NCI-H460 (cell line): ENCODE measurements at regions not wholly inside any gene's neighbourhood (a gene's known extent, or its start where the extent isn't known, plus 50 kb on each side); places are given as distances from the start of the nearest gene placed in this dataset.
"Not testable (repeated sequence)": the region's sequence is repeated elsewhere in the genome, so short reads cannot be mapped to it uniquely, and the experiment has no call there.

ENCODE experiments used
- DNase-seq: peaks from one replicate; pipeline ENCODE4 v3.0.0-alpha.2; 2016; ENCODE audit warnings: low read depth; ENCODE audit errors: extremely low read depth

DNA sequence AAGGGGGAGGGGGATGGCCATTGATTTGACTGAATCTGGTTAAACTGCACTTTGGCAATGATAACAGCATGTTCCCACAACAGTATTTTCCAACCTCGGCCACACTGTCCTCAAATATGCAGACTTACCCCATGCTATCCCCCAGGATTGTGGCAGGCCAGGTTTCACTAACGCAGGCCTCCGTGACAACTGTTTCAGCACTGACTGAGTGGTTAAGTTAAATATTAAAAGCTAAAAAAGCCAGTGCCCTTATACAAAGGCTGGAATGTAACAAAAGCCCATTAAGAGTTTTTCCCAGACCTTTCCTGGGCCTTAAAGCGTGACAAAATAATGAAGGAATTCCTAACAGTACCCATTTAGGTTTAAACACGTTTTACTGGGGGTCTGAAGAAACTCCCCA is 202.9 kb downstream of the USP25 start:
- no peak for DNase-seq

DNA sequence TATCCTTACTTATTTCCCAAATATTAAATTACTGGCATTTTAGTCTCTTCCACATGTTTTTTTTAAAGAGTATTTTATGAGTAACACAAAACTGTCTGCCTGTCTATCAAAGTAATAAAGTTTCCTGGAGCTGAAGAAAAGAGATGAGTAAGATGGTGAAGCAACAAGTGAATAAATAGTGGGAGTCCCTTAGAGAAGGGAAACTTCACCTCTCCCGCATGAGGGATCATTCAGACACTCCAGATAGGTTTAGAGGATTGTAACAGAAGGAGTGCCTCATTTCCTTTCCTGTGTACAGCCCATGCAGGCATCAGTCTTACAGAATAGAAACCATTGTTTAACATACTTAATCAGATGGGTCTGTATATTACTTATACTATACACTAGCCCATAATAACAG is 205.7 kb downstream of the USP25 start:
- DNase-seq, result no peak

DNA sequence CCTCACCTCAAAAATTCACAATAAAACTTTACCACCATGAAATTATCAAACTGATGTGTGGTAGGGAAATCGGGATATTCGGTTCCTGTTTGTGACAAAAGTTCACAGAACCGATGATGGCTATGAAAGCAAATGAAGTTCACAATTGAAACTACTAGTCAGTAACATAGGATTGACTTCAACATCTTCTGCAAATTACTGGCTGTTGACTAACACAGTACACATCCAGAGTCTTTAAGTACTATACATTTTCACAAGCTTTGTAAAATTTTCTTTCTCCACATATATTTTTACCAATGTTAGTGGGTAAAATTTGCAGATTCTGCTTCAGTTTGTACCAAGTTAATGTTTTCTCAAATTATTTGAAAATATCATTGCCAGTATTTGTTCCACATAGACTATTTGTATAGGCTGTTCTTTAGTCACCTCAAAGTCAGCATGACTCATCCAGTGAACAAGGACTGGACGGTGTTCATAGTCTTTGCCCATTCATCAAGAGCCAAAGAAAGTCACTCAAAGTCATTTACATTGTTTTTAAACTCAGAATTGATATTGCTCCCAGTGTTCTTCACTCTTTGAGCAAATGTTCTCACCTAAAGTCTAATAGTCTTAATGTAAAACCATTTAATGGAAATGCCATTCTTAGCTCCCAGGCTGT is 213.4 kb downstream of the USP25 start:
- DNase-seq, result no peak

DNA sequence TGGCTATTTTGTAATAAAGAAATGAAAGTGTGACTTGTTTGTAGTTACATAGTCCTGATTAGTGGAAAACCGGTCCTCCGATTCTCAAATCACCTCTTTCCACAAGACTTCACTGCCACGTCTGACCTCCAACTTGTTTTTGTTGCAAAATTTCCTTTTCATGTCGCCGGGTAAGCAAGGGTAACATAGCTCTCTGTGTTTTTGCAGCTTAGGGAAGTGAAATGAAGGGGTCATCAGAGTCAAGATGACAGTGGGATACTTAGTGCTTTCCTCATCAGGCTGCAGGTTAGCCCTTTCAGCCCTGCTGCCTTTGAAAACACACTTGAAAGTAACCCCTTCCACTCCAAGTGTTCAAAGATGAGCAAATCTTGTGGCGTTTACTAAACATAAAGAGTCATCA is 217.9 kb downstream of the USP25 start:
- no peak for DNase-seq

DNA sequence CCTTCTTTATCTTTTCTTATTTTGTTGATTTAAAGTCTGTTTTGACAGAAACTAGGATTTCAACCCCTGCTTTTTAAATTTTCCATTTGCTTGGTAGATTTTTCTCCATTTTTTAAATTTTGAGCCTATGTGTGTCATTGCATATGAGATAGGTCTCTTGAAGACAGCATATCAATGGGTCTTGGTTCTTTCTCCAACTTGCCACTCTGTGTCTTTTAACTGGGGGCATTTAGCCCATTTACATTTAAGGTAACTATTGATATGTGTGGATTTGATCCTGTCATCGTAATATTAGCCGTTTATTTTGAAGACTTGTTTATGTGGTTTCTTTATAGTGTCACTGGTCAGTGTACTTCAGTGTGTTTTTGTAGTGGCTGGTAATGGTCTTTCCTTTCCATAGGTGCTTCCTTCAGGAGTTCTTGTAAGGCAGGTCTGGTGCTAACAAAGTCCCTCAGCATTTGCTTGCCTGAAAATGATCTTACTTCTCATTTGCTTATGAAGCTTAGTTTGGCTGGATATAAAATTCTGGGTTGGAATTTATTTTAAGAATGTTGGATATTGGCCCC is 223.9 kb downstream of the USP25 start:
- no peak for DNase-seq

DNA sequence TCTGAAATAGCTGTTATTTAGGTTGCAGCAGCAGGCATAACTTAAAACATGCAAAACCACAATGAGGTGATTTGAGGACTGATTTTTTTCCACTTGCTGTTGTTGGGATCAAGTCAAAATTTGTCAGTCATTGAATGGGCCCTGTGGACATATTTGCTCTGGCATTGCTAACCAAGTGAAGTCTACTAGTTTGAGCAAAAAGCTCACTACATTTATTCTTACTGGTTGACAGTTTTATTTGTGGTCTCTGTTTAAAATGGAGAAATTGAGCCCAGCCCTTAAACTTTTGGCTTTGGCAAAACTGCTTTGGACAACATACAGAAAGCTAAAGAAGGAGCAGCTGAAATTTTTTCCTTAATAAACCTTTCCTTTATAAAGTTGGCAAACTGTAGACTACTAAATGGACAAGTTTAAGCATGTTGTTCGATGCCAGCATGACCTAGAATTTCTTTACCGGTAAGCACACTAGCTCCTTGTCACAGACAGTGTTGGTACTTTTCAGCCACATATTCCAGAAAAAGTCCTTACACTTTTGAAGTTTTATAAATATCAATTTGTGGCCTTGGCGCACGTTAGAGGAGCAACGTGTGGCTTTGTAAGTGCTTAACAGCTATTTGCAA is 234.6 kb downstream of the USP25 start:
- no peak for DNase-seq

DNA sequence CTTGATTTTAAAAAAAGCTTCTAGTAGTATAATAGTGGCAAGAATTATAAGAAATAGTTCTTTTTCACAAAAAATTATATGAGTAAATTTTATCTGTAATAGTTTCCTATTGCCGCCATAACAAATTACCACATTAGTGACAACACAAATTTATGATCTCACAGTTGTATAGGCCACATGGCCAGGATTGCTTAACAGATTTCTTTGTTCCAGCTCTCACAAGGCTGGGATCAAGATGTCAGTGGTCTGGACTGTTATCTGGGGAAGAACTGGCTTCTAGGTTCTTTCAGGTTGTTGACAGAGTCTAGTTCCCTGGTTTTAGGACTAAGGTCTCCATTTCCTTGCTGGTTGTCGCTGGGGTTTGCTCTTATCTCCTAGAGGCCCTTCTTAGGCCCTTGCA is 236.4 kb downstream of the USP25 start:
- no peak for DNase-seq

DNA sequence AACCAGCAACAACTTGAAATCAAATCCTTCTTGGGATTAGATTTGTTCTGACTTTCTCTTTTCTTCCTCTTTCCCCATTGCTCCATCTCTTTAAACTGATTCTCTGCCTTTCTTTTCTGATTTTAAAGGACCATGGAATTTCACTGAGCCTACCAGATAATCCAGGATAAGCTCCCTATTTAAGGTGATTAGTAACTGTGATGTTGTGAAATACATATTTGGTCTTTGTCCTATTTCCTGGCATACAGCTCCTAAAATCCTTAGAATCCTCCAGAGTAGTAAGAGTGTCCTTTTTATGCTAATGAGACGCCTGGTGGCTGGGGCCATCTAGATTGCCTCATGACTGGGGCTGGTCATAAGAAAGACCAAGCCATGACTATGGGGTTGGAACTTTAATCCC is 236.9 kb downstream of the USP25 start:
- no peak for DNase-seq

DNA sequence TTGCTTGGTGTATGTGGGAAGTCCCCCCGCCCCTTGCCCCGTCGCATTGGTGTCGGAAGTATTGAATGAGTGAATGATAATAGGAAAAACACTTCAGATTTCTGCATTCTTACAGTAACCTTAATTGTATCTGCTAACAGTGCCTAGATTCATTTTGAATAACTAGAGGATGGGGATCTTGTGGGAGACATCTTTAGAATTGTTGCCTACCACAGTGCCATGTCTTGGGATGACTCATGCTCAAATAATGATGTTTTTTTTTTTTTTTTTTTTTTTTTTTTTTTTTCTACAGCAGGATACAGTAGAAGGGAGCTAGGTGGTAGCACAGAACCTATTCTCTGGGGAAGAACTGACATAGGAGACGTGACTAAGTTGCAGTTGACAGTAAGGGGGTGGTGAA is 237.9 kb downstream of the USP25 start:
- no peak for DNase-seq

DNA sequence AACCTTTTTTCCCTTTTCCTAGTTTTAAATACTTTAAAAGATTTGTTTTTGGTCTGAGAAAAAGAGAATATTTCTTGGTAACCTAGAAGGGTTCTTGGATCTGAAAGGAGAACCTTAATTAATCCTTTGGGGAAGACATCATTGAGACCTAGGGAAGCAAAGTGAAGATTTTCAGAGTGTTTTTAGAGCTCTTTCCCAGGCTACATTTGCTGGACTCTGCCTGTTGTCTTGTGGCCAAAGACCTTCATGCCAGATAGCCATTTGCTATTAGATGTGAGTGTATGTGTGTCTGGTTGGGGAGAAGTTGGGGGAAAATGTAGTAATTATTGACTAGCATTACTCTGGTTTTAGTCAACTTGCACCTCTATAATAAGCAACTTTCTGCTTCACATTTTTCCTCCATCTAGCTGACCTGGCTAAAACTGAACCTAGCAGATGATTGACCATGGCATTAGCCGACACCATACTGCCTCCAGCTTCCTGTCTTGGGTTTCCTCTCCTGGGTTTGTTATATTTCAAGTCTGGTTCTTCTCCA is 239.1 kb downstream of the USP25 start:
- no peak for DNase-seq

DNA sequence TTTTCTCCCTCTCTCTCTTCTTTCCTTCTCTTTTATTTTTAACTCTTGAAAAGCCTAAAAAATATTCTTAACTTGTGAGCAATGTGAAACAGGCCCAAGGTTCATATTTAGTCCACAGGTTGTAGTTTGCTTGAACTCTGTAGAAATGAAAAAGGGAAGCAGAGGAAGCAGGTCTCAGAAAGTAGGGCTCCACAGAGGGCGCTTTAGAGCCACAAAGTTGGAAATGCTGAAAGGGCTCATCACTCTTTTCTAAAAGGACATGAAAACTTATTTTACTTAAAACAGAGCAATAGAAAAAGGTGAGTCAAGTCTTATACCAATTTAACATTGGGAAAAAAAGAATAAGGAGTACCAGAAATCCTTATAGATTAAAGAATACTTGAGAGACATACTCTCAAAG is 247.0 kb downstream of the USP25 start:
- no peak for DNase-seq

DNA sequence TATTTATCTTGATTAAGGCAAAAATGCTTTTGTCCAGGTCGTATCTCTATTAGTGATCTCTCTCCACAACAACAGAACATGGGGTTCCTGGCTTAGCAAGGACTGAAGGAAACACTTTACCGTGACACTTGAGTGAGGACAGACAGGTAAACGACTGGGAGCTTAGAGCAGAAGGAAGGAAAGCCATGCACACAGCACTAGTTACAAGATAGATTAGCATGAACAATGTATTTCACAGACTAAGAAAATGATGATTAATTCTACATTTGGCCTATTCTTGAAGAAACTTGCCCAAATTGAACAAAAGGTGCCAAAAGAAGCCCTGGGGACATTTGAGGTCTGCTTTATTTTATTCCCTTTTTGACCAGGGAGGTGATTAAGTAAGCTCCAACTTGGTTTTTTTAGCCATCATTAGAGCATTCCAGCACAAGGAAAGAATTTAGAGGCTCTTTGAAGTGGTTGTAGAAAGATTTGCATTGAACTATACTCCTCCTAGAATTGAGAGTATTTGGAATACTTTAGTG is 248.5 kb downstream of the USP25 start:
- no peak for DNase-seq

DNA sequence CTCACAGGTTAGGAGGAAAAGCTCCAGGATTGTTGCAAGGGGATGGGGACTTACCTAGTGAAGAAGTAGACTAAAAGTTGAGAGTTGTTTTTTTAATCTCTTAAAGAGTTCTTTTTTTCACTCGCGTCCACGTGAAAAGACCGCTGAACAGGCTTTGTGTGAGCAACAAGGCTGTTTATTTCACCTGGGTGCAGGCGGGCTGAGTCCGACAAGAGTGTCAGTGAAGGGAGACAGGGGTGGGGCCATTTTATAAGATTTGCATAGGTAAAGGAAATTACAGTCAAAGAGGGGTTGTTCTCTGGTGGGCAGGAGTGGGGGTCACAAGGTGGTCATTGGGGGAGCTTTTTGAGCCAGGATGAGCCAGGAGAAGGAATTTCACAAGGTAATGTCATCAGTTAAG is 249.7 kb downstream of the USP25 start:
- DNase-seq, result not testable (repeated sequence)

DNA sequence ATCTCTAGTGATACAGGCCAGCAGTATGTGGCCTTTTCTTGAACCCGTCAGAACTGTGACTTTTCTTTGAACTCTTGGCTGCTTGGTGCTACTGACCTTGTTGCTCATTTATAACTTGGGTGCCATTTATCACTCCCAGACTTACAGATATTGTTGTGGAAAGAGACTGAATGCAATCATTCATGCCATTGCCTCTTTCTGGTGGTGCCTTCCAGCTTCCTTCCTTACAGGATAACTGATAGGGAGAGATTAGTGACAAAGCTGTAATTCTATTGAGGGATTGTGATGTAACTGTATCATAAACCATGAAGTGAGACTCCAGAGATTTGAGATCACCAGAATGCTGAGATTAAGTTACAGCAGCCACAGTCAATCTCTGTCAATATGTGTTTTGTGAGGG is 256.5 kb downstream of the USP25 start:
- DNase-seq, result no peak

DNA sequence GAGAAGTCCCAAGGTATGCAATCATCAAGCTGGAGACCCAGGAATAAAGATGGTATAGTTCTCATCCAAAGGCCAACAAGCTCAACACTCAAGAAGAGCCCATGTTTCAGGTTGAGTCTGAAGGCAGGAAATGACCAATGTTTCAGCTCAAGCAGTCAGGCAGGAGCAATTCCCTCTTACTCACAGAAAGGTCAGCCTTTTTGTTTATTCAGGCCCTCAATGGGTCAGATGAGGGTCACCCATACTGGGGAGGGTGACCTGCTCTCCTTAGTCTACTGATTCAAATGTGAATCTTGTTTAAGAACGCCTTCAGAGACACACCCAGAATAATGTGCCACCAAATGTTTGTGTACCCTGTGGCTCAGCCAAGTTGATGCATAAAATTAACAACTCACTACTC is 262.4 kb downstream of the USP25 start:
- DNase-seq, result no peak

DNA sequence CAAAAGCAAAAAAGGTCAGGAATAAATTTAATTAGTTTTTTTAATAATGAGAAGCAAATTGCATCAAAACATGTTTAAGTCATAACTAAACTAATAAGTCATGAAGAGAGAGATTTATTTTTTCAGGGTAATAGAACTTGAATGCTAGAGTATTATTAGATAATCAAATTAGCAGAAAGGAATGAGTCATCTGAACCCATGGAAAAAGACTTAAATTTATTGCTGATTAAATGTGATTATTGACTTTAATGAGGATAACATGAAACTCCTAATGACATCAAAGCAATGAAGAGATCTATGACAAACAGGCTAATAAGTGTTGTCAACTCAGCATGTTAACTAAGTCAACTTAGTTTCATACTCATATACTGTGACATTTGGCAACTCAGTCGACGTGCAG is 264.2 kb downstream of the USP25 start:
- no peak for DNase-seq

DNA sequence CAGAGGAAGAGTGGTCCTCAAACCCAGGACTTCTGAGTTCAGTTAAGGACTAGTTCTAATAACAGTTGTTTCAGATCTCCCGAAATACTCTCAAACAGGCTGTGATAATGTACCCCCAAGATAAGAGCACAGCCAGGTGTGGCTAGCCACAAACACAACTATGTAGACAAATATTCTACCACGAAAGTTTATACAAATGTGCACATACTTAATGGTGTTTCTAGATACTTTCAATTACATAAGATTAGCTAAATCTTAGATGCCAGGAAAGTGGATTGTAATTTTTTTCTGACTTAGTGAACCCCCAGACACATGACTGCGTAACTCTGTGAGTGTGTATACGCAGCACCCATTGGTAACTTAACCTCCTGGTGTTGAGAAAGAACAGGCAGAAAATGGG is 270.0 kb downstream of the USP25 start:
- no peak for DNase-seq

DNA sequence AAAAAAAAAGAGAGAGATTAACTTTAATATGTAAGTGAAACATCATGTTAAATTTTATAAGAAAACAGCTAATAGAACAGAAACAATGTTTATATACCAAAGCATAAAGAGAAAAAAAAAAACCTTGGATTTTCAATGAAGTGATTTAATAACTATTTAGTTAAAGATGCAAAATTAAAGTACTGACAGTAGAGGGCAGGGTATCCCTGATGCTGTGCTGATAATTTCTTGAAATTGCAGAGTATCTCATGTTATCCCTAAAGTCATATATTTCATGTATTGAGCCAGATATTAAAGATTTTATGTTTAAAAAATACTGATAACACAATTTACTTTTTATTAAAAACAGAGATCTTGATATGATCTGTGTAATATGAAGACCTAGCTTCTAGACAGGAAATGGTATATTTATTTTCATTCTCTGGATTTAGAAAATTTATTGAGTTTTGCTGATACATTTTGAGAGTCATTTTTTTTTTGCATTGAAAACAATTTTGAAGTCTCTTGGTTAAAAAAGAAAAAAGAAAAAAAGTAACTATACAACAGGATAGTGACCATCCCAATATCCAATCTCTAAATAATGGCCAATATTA is 273.2 kb downstream of the USP25 start:
- DNase-seq, result peak; percentile 3

DNA sequence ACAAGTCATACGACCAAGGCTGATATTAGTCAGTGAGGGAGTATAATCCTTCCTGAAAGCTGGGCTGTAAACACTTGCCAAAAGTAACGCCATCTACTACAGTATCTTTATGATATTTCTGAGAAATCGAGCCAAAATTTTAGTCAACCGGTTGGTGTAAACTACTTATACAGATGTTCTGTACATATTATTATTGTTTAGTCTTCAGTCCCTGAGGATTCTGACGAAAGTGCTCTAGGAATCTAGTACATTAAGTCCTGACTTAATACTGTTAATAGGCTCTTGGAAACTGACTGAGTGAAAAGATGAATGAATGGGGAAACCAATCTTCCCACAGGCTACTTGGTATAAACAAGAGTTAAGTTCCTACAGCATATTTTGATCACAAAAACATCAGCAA is 274.3 kb downstream of the USP25 start:
- DNase-seq, result no peak

DNA sequence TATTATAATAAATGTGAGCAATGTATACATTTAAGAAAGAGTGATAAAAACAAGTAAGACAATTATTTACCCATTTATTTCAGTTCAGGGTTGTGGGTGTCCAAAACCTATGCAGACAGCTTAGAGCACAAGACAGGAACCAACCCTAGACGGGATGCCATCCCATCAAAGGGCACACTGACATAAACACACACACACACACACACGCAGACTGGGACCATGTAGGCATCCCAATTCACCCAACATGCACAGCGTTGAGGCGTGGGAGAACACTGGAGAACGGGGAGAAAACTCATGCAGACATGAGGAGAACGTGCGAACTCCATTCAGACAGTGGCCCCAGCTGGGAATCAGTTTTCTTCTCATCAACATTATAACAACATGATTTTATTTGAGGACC is 274.7 kb downstream of the USP25 start:
- no peak for DNase-seq

DNA sequence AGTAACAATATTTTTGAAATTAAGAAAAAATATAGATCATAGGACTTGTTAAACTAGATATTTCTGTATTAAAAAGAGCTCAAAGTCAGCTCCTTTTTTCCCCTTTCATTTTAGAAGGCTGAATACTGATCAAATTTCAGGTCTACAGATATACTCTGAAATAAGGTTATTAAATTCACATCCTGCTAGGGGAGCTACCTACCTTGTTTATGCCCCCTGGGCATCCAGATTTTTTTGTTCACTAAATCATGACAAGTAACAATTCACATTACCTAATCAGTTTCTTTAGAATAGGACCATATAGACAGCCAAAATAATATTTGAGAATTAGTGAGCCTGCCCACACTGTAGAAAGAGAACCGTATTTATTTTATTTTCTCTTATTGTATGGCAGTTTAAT is 276.2 kb downstream of the USP25 start:
- DNase-seq, result no peak

DNA sequence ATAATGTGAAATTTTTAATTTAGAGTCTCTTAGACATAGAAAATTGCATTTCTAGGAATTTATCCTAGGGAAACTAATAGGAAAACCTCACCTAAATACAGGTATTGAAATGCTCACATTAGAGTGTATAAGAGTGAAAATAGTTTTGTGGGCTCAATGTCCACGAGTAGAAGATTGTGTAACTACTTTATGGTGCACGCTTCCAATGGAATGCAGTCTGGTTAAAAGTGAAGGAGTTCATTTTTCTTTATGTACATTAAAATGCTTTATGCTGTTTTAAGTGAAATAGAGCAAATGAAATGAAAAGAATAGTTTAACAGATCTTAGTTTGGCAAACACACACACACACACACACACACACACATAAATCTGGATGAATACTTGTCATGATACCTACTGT is 278.2 kb downstream of the USP25 start:
- DNase-seq, result no peak
